Endodermal cell (in vitro differentiated cells): ENCODE measurements at regions not wholly inside any gene's neighbourhood (a gene's known extent, or its start where the extent isn't known, plus 50 kb on each side); places are given as distances from the start of the nearest gene placed in this dataset.
A peak's percentile ranks its signal among the peaks of the same experiment; 100 is the strongest.

ENCODE experiments used
- DNase-seq: peaks from one replicate; pipeline ENCODE4 v3.0.0-alpha.2; 2017
- H3K27ac ChIP-seq: 2 replicates; pipeline ENCODE4 v1.5.1; 2013; ENCODE audit warnings: mild to moderate bottlenecking, low read depth, low read length, moderate library complexity
- H3K27me3 ChIP-seq: 2 replicates; pipeline ENCODE4 v1.6.1; 2013; ENCODE audit warnings: mild to moderate bottlenecking, low read length, moderate library complexity; ENCODE audit not compliant: insufficient read depth, control insufficient read depth, poor library complexity, severe bottlenecking
- H3K36me3 ChIP-seq: 2 replicates; pipeline ENCODE4 v1.7.0; 2013; ENCODE audit warnings: mild to moderate bottlenecking, low read length, moderate library complexity; ENCODE audit not compliant: control insufficient read depth, insufficient read depth
- H3K4me1 ChIP-seq: one replicate; pipeline ENCODE4 v1.7.0; 2013; ENCODE audit warnings: low read length; ENCODE audit not compliant: control insufficient read depth, insufficient read depth
- H3K4me3 ChIP-seq: 2 replicates; pipeline ENCODE4 v1.5.1; 2013; ENCODE audit warnings: mild to moderate bottlenecking, low read length, moderate library complexity
- H3K9ac ChIP-seq: 2 replicates; pipeline ENCODE4 v1.6.1; 2013; ENCODE audit warnings: mild to moderate bottlenecking, low read length, moderate library complexity; ENCODE audit not compliant: poor library complexity, severe bottlenecking; ENCODE audit errors: extremely low read depth
- H3K9me3 ChIP-seq: 2 replicates; pipeline ENCODE4 v1.6.1; 2013; ENCODE audit warnings: mild to moderate bottlenecking, low read length, moderate library complexity; ENCODE audit not compliant: control insufficient read depth
- H3K27ac Mint-ChIP-seq: 2 replicates; pipeline ENCODE4 v1.8.0; 2020; ENCODE audit warnings: mixed read lengths
- H3K27me3 Mint-ChIP-seq: 2 replicates; pipeline ENCODE4 v1.8.0; 2021; ENCODE audit warnings: mild to moderate bottlenecking, mixed read lengths; ENCODE audit not compliant: insufficient read depth
- H3K36me3 Mint-ChIP-seq: 2 replicates; pipeline ENCODE4 v1.8.0; 2020; ENCODE audit warnings: low read depth, mixed read lengths
- H3K4me1 Mint-ChIP-seq: 2 replicates; pipeline ENCODE4 v1.8.0; 2020; ENCODE audit warnings: mixed read lengths
- H3K4me3 Mint-ChIP-seq: 2 replicates; pipeline ENCODE4 v1.8.0; 2020; ENCODE audit warnings: mild to moderate bottlenecking, moderate library complexity, mixed read lengths
- H3K9me3 Mint-ChIP-seq: 2 replicates; pipeline ENCODE4 v1.8.0; 2020; ENCODE audit warnings: mild to moderate bottlenecking, mixed read lengths
- WGBS, 2 experiments: methylation state at CpG; one replicate each; pipeline versions ENCODE4 v1.1.5 to v1.1.7; 2013; ENCODE audit warnings: missing lambda C conversion rate in 2 of 2, mixed read lengths in 1 of 2; ENCODE audit not compliant: insufficient coverage in 1 of 2, insufficient read length in 1 of 2; 5-methylcytosine and 5-hydroxymethylcytosine counted together
- TF ChIP-seq, protein P1 (sequence below): fragments of 200-600 bp; sonication (generic); conservative IDR thresholded peaks from 2 replicates; pipeline ENCODE4 v1.5.0; 2021; ENCODE audit warnings: antibody characterized with exemption, mild to moderate bottlenecking

DNA sequence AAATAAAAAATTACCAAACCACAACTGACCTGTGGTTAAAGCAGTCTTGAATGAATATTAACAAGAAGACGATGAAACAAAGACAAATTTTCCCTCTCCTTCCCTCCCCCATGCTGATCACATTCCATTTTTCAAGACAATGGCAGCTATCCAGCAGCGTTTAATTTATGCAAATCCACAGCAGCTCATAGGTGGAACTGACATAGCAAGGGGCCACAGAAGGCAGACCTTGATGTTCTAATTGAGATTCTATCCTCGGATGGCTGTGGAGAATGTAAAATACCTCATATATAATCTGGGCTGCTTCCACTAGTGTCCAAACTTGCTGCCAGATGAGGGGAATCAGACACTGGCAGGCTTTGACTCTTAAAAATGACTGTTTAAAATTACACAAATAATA is 211.5 kb downstream of the CHRDL1 start:
- no peak for DNase-seq
- no peaks in the 10 kb centered on the region for H3K27me3 ChIP-seq
- H3K27ac ChIP-seq = peak overlapping the region; percentile 60
- no peaks in the 10 kb centered on the region for H3K4me1 ChIP-seq
- H3K36me3 ChIP-seq = no peaks in the 10 kb centered on the region
- Mint-ChIP-seq H3K4me3 (no peak overlapping the region), H3K9me3 (peaks cover 22% of the 10 kb centered on the region), H3K27me3 (no peaks in the 10 kb centered on the region), H3K4me1 (peaks cover 10% of the 10 kb centered on the region), H3K36me3 (peaks cover 4% of the 10 kb centered on the region), H3K27ac (no peak overlapping the region)
- no peak overlapping the region for H3K4me3 ChIP-seq
- H3K9me3 ChIP-seq = no peaks in the 10 kb centered on the region
- no peak overlapping the region for H3K9ac ChIP-seq
- 53% methylated on average over 2 of the region's 3 CpGs; no CpG with 5 or more reads in 1 of the 2 experiments for WGBS, 2 experiments
- TF ChIP-seq, protein P1, sequence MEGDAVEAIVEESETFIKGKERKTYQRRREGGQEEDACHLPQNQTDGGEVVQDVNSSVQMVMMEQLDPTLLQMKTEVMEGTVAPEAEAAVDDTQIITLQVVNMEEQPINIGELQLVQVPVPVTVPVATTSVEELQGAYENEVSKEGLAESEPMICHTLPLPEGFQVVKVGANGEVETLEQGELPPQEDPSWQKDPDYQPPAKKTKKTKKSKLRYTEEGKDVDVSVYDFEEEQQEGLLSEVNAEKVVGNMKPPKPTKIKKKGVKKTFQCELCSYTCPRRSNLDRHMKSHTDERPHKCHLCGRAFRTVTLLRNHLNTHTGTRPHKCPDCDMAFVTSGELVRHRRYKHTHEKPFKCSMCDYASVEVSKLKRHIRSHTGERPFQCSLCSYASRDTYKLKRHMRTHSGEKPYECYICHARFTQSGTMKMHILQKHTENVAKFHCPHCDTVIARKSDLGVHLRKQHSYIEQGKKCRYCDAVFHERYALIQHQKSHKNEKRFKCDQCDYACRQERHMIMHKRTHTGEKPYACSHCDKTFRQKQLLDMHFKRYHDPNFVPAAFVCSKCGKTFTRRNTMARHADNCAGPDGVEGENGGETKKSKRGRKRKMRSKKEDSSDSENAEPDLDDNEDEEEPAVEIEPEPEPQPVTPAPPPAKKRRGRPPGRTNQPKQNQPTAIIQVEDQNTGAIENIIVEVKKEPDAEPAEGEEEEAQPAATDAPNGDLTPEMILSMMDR = no peak

DNA sequence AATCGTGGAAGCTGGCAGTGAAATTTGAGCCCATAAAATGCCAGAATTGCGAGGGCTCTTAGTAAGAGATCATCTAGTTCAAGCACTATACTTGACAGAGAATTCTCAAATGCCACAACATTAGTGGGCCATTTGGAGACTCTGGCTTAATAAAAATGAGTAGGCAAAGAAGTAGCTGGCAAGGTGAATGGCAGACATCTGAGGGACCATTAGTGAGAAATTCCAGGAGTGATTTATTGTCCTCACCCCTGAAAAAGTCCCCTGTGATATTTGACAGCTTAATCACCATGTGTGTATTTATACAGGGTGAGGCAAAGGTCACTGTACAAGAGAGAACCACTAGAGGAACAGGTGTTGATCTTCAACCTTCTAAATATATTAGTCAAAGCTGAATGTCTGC is 207.5 kb downstream of the CHRDL1 start:
- no peak overlapping the region for H3K4me3 Mint-ChIP-seq
- H3K9me3 ChIP-seq = no peaks in the 10 kb centered on the region
- 72 to 74% methylated on average over 2 of the region's 2 CpGs for WGBS, 2 experiments
- no peak overlapping the region for H3K27ac Mint-ChIP-seq
- no peak overlapping the region for H3K9ac ChIP-seq
- peaks cover 3% of the 10 kb centered on the region for H3K9me3 Mint-ChIP-seq
- no peaks in the 10 kb centered on the region for H3K4me1 ChIP-seq
- no peaks in the 10 kb centered on the region for H3K36me3 Mint-ChIP-seq
- no peaks in the 10 kb centered on the region for H3K36me3 ChIP-seq
- no peaks in the 10 kb centered on the region for H3K27me3 Mint-ChIP-seq
- no peak overlapping the region for H3K4me3 ChIP-seq
- no peaks in the 10 kb centered on the region for H3K27me3 ChIP-seq
- peaks cover 20% of the 10 kb centered on the region for H3K4me1 Mint-ChIP-seq
- DNase-seq = no peak
- H3K27ac ChIP-seq = no peak overlapping the region
- TF ChIP-seq, protein P1 = no peak

DNA sequence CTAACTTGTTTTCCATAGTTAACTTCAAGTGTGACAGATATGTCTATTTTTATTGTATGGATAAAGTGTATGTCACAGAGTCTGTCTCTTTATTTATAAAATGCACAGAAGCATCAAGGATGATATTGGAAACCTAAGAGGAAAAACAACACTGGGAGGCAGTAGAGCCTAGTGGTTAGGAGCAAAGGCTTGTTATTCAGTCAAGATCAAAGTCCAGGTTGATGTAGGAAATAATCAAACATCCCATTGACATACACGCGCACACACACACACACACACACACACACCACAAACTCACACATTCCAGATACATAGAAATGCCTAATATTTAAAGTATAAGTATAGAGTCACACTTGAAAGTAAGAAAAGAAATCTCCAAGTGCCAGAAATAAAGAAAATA is 206.8 kb downstream of the CHRDL1 start:
- no peak for DNase-seq
- H3K4me1 Mint-ChIP-seq = peaks cover 20% of the 10 kb centered on the region
- H3K27ac ChIP-seq = no peak overlapping the region
- H3K9ac ChIP-seq = no peak overlapping the region
- no peaks in the 10 kb centered on the region for H3K36me3 Mint-ChIP-seq
- no peak overlapping the region for H3K4me3 ChIP-seq
- H3K27me3 ChIP-seq = no peaks in the 10 kb centered on the region
- no peaks in the 10 kb centered on the region for H3K4me1 ChIP-seq
- no peak overlapping the region for H3K27ac Mint-ChIP-seq
- H3K27me3 Mint-ChIP-seq = no peaks in the 10 kb centered on the region
- no peaks in the 10 kb centered on the region for H3K9me3 ChIP-seq
- H3K4me3 Mint-ChIP-seq = no peak overlapping the region
- no peaks in the 10 kb centered on the region for H3K36me3 ChIP-seq
- TF ChIP-seq, protein P1 = no peak
- no CpG with 5 or more reads among the region's 2 CpGs for WGBS, 2 experiments
- no peaks in the 10 kb centered on the region for H3K9me3 Mint-ChIP-seq
